ENCODE measurements at regions not wholly inside any gene's neighbourhood (a gene's known extent, or its start where the extent isn't known, plus 50 kb on each side); places are given as distances from the start of the nearest gene placed in this dataset.

DNA sequence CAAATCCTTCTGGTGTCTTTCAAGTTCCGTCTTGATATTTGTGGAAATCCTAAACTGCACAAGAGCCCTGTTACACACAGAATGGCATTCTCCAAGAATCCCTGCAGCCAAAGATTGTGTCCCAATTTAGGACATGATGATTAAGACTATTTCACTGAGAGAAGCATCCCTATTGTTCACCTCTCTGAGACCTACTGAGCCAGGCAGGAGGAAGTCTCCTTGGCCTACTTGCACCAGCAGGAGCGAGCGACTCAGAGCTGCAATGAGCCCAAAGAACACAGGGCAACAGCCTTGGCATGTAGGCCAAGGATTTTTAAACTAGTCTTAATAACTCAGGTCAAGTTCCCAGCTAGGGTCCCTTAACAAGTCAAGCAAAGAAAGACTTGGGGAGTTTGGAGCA is 79.4 kb upstream of the RUNX1 start:
- Mint-ChIP-seq H3K27me3 (ENCODE audit: low read depth) (no peaks in the 10 kb centered on the region), H3K4me1 (ENCODE audit: low read depth) (no peaks in the 10 kb centered on the region), H3K4me3 (ENCODE audit: unreplicated experiment) (no peak overlapping the region), H3K9me3 (ENCODE audit: low read depth) (peaks cover 33% of the 10 kb centered on the region), H3K27ac (ENCODE audit: unreplicated experiment) (no peak overlapping the region), H3K36me3 (ENCODE audit: low read depth) (peaks cover 13% of the 10 kb centered on the region)
- no peak for DNase-seq (ENCODE audit: low spot score)
- TF ChIP-seq, protein P1, sequence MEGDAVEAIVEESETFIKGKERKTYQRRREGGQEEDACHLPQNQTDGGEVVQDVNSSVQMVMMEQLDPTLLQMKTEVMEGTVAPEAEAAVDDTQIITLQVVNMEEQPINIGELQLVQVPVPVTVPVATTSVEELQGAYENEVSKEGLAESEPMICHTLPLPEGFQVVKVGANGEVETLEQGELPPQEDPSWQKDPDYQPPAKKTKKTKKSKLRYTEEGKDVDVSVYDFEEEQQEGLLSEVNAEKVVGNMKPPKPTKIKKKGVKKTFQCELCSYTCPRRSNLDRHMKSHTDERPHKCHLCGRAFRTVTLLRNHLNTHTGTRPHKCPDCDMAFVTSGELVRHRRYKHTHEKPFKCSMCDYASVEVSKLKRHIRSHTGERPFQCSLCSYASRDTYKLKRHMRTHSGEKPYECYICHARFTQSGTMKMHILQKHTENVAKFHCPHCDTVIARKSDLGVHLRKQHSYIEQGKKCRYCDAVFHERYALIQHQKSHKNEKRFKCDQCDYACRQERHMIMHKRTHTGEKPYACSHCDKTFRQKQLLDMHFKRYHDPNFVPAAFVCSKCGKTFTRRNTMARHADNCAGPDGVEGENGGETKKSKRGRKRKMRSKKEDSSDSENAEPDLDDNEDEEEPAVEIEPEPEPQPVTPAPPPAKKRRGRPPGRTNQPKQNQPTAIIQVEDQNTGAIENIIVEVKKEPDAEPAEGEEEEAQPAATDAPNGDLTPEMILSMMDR (IDR thresholded peaks at IDR 0.05), result no peak

DNA sequence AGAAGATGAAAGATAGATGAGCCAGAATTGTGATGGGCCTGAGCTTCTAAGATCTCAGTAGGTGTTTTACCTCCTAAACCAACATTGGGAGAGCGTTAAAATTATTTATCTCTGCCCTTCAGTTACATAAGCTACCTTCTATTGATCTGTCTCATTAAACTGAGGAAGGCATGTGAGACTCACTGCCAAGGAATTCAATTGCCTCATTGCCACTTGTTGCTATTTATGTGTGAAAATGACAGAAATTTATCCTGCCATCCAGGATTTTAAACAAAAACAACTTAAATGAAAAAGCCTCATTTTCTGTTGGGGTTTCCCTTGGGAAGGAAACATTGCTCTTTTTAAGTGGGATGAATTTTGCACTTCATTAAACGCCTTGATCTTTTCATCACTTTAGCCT is 78.7 kb upstream of the RUNX1 start:
- peaks cover 13% of the 10 kb centered on the region for H3K36me3 Mint-ChIP-seq (ENCODE audit: low read depth)
- TF ChIP-seq, protein P1 (IDR thresholded peaks at IDR 0.05), result no peak
- H3K27ac Mint-ChIP-seq (ENCODE audit: unreplicated experiment), result no peak overlapping the region

DNA sequence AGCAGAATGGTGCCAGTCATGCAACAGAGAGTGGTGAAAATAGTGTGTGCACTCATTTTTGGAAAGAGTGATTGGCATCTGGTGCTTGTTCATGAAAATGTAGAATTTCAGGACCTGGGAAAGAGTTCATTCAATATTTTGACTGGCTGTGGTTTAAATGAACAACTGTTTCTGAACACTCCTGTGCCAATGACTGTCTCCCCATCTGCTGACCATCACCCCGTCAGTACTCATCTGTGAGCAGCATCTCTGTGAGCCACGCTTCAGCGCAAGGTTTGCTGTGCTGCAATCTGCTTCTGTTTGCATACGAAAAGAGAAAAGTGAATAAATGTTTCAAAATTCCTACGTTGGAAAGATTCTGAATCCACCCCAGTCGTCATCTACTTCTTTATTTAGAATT is 77.9 kb upstream of the RUNX1 start:
- H3K4me1 Mint-ChIP-seq (ENCODE audit: low read depth), result no peaks in the 10 kb centered on the region

More for the DNA sequence above, 78.7 kb upstream of the RUNX1 start:
- DNase-seq (ENCODE audit: low spot score), result no peak
- no peak overlapping the region for H3K4me3 Mint-ChIP-seq (ENCODE audit: unreplicated experiment)
- H3K4me1 Mint-ChIP-seq (ENCODE audit: low read depth), result no peaks in the 10 kb centered on the region
- no peaks in the 10 kb centered on the region for H3K27me3 Mint-ChIP-seq (ENCODE audit: low read depth)
- H3K9me3 Mint-ChIP-seq (ENCODE audit: low read depth), result peaks cover 34% of the 10 kb centered on the region

DNA sequence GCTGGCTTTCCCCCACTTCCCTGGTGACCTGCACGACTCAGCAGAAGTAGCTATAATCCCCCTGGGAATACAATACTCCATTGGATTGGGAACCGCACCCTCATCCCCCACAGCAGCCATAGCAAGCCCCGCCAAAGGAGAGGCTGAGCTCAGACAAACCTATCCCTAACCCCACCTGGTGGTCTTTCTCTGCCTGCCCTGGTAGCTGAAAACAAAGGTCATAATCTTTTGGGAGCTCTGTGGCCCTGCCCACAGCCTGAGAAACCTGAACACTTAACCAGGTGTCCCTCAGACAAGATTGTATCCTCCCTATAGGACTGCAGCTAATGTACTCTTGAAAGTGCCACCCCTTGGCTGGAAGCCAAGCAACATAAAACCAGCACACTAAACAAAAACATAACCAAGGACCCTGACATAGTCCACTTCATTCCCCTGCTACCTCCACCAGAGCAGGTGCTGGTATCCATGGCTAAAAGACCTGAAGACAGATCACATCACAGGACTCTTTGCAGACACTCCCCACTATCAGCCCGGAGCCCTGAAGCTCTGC is 71.6 kb upstream of the RUNX1 start:
- Mint-ChIP-seq H3K4me3 (ENCODE audit: unreplicated experiment) (no peak overlapping the region), H3K27me3 (ENCODE audit: low read depth) (no peaks in the 10 kb centered on the region), H3K9me3 (ENCODE audit: low read depth) (peaks cover 17% of the 10 kb centered on the region), H3K4me1 (ENCODE audit: low read depth) (peaks cover 12% of the 10 kb centered on the region), H3K27ac (ENCODE audit: unreplicated experiment) (no peak overlapping the region), H3K36me3 (ENCODE audit: low read depth) (peaks cover 8% of the 10 kb centered on the region)
- no peak for DNase-seq (ENCODE audit: low spot score)
- TF ChIP-seq, protein P1 (IDR thresholded peaks at IDR 0.05), result no peak

More for the DNA sequence above, 77.9 kb upstream of the RUNX1 start:
- H3K9me3 Mint-ChIP-seq (ENCODE audit: low read depth), result peaks cover 34% of the 10 kb centered on the region
- H3K4me3 Mint-ChIP-seq (ENCODE audit: unreplicated experiment), result no peak overlapping the region
- no peak overlapping the region for H3K27ac Mint-ChIP-seq (ENCODE audit: unreplicated experiment)
- H3K36me3 Mint-ChIP-seq (ENCODE audit: low read depth), result peaks cover 13% of the 10 kb centered on the region
- H3K27me3 Mint-ChIP-seq (ENCODE audit: low read depth), result no peaks in the 10 kb centered on the region
- no peak for DNase-seq (ENCODE audit: low spot score)
- TF ChIP-seq, protein P1 (IDR thresholded peaks at IDR 0.05), result no peak

DNA sequence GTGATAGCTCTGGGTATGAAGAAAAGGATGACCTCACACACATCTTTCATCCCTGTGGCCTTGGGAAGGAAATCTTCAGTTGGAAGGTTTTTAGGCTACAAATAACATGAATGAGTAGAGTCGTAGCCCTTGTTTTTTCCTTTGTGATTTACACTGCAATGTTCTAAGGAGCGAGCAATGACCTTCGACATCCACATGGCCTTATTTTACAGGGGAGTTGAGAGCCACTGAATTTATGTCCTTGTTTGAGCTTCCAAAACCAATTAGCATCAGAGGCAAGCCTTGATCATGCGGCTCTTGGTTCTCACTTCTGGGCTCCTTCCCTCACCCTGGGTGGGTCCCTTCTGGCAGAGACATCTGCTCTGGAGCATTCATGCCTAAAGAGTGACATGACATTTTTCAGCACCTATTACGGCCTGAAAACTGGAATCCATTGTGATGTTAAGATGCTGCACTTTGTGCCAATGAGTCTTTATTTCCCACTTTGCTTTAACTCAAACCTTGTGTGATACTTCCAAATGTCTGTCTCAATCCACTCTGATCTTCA is 70.5 kb upstream of the RUNX1 start:
- Mint-ChIP-seq H3K27me3 (ENCODE audit: low read depth) (no peaks in the 10 kb centered on the region), H3K4me3 (ENCODE audit: unreplicated experiment) (no peak overlapping the region), H3K4me1 (ENCODE audit: low read depth) (peaks cover 12% of the 10 kb centered on the region), H3K36me3 (ENCODE audit: low read depth) (no peaks in the 10 kb centered on the region), H3K9me3 (ENCODE audit: low read depth) (peaks cover 6% of the 10 kb centered on the region), H3K27ac (ENCODE audit: unreplicated experiment) (no peak overlapping the region)
- TF ChIP-seq, protein P1 (IDR thresholded peaks at IDR 0.05), result no peak
- DNase-seq (ENCODE audit: low spot score), result no peak
